ENCODE measurements at regions not wholly inside any gene's neighbourhood (a gene's known extent, or its start where the extent isn't known, plus 50 kb on each side); places are given as distances from the start of the nearest gene placed in this dataset.

DNA sequence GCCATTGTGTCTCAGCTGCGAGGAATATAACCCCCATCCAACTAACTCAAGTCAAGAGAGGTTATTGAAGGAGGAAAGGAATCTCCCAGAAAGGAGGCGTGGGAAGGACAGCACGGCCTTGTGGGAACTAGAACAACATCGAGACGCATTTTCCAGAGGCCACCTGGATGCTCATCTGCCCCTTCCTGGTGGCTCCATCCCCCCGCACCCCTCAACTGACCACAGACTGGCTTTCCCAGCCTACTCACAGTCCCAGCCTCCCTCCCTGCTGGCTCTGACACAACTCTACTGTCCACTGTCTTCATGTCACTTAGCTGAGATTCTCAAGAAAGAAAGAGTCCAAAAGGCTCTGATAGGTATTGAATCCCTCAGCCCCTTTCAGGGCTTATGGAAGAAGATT is 66.0 kb upstream of the CLMN start:
- DNase-seq (ENCODE audit: low read depth in 3 of 3): no peak

DNA sequence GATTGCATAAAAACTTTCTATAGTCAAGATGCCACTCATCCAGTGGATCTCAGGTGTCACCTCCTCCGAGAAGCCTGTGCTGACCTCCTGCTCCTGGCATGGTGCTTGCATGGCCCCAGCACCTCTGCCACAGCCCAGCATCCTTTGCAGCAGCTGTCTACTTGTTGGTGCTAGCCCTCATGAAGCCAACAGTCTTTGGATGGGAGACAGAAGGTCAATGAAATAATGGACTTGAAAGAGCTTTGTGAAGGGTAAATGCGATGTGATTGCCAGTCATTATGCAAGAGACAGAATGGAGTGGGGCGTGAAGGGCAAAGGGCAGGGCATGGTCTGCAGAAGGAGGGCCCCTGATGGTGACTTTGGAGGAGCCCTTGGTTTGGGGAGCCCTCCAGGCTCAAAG is 63.0 kb upstream of the CLMN start:
- no peak for DNase-seq (ENCODE audit: low read depth in 3 of 3)

DNA sequence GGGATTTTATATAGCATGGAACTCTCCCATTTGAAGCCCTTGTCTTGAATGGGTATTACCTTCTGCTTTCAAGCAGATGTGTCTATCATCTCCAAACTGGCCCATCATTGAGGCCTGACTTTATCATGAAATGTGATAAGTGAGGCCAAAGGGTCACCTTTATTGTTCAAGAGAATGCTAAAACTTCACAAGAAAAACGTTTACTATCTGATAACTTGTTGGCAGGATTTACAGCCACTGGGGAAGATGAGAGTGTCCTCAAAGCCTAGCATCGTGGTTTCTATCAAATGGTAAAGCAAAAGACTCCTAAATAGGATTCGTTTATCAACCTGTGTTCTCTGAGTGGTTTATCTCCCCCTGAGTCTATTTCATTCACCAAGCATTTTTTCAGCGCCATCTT is 62.0 kb upstream of the CLMN start:
- DNase-seq (ENCODE audit: low read depth in 3 of 3): no peak

DNA sequence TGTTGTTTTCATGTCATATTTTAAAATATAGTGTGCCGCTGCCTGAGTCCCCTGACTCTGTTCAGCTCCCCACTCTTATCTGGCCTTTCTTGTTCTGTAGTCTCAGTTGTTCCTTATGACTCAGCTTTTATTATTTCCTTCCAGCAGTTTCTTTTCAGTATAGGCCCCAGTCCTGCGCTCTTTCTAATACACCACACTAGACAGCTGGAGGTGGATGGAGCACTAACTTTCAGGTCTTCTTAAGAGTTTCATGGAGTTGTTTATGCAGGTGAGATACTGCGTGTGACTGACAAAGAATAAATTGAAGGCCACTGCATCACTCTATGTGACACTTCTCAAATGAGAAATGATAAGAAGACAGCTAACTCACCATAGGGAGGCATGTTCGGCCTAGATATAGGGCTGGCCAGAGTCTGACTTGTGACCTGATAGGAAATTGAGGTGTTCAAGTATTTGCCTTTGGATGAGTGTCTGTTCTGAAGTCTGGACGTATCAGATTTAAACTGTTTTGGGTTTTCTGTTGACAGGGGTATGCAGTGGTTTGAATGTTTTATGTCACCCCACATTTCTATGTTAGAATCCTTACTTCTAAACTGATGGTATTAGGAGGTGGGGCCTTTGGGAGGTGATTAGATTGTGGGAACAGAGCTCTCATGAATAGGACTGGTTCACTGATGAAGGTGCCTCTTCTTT is 60.8 kb upstream of the CLMN start:
- no peak for DNase-seq (ENCODE audit: low read depth in 3 of 3)

DNA sequence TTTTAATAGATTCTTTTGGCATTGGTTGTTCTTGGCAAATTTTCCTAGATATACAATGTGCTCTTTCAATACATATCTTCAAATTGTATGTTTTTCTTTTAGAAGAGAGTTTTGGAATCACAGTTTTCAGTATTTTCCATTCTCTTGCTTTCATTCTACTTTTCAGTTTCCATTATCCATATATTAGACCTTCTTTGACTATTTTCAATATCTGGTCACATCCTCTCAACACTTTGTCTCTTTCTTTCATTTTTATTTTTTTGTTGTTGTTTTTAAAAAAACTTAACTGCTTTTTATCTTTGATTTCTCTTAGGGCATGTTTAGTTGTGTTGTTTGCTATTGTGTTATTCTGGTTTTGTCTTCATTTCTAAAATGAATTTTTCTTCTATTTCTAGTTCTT is 59.9 kb upstream of the CLMN start:
- no peak for DNase-seq (ENCODE audit: low read depth in 3 of 3)

DNA sequence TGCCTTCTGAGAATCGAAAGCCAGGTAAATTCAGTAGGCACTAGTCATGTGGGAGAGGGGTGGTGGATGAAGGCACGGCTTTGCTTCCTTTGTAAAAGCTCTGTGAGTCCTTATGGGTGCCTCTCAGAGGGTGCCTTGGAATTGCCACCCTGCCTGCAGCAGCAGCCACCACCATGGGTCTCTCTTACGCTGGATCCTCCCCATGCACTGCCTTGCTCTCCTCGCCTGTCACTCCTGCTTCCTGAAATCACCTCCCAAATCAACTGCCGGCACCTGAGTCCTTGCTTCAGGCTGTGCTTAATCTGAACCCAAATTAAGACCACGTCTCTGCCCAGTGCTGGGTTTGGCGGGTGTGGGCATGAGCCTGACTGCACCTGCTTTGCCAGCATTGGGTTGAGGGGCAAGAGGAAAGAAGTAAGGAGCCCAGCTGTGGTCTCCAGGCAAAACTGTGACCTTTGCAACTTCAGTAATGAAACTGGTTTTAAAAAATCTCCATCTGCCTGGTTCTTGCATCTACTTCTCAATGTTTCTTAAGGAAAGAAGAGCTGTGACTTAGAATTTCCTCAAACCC is 55.9 kb upstream of the CLMN start:
- no peak for DNase-seq (ENCODE audit: low read depth in 3 of 3)

DNA sequence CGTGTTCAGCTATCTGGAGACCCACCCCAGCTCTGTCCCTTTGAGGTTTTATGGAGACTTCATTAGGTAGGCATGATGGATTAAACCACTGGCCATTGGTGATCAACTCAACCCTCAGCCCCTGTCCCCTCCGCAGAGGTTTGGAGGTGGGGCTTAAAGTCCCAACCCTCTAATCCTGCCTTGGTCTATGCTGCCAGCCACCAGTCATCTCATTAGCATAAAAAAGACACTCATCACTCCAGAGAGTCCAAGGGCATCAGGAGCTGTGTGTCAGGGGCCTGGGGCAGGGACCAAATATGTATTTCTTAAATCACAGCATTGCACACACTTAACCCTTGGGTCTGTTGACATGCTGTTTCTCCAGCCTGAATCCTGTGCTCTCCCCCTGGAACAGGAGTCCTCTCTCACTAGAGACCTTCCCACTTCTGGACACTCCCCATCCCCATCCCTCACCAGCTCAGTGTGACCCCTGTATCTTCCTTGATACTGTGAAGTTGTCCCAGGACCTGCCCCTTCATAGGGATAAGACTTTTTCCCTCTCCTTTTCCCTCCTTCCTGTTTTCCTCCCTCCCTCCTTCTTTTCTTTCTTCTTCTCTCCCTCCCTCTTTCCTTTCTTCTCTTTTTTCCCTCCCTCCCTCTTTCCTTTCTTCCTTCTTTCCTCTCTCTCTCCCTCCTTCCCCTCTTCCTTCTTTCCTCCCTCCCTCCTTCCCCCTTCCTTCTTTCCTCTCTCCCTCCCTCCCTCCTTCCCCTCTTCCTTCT is 54.7 kb upstream of the CLMN start:
- DNase-seq (ENCODE audit: low read depth in 3 of 3): no peak

DNA sequence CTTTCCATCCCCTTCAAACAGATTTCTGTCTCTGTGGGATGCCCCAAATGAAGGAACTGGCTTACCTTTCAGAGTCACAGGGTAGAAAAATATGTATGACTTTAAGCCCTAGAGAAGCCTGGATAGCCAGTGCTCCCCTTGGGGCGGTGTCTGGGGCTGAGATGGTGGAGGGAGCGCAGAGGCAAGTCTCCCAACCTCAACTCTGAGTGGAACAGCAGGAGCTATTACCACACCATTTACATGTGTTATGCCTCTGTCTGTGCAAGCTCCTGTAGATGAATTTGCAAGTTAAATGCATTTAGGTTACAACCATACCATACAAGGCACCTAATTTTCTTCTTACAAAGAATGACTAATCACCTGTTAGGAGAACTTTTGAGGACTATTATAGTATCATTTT is 50.4 kb upstream of the CLMN start:
- no peak for DNase-seq (ENCODE audit: low read depth in 3 of 3)
